Endodermal cell (in vitro differentiated cells): ENCODE measurements at regions not wholly inside any gene's neighbourhood (a gene's known extent, or its start where the extent isn't known, plus 50 kb on each side); places are given as distances from the start of the nearest gene placed in this dataset.
"Not testable (repeated sequence)": the region's sequence is repeated elsewhere in the genome, so short reads cannot be mapped to it uniquely, and the experiment has no call there.

Experiments used
- DNase-seq: peaks from one replicate; pipeline ENCODE4 v3.0.0-alpha.2; 2017
- H3K27ac ChIP-seq: 2 replicates; pipeline ENCODE4 v1.5.1; 2013; ENCODE audit warnings: mild to moderate bottlenecking, low read depth, low read length, moderate library complexity
- H3K27me3 ChIP-seq: 2 replicates; pipeline ENCODE4 v1.6.1; 2013; ENCODE audit warnings: mild to moderate bottlenecking, low read length, moderate library complexity; ENCODE audit not compliant: insufficient read depth, control insufficient read depth, poor library complexity, severe bottlenecking
- H3K36me3 ChIP-seq: 2 replicates; pipeline ENCODE4 v1.7.0; 2013; ENCODE audit warnings: mild to moderate bottlenecking, low read length, moderate library complexity; ENCODE audit not compliant: control insufficient read depth, insufficient read depth
- H3K4me1 ChIP-seq: one replicate; pipeline ENCODE4 v1.7.0; 2013; ENCODE audit warnings: low read length; ENCODE audit not compliant: control insufficient read depth, insufficient read depth
- H3K4me3 ChIP-seq: 2 replicates; pipeline ENCODE4 v1.5.1; 2013; ENCODE audit warnings: mild to moderate bottlenecking, low read length, moderate library complexity
- H3K9ac ChIP-seq: 2 replicates; pipeline ENCODE4 v1.6.1; 2013; ENCODE audit warnings: mild to moderate bottlenecking, low read length, moderate library complexity; ENCODE audit not compliant: poor library complexity, severe bottlenecking; ENCODE audit errors: extremely low read depth
- H3K9me3 ChIP-seq: 2 replicates; pipeline ENCODE4 v1.6.1; 2013; ENCODE audit warnings: mild to moderate bottlenecking, low read length, moderate library complexity; ENCODE audit not compliant: control insufficient read depth
- H3K27ac Mint-ChIP-seq: 2 replicates; pipeline ENCODE4 v1.8.0; 2020; ENCODE audit warnings: mixed read lengths
- H3K27me3 Mint-ChIP-seq: 2 replicates; pipeline ENCODE4 v1.8.0; 2021; ENCODE audit warnings: mild to moderate bottlenecking, mixed read lengths; ENCODE audit not compliant: insufficient read depth
- H3K36me3 Mint-ChIP-seq: 2 replicates; pipeline ENCODE4 v1.8.0; 2020; ENCODE audit warnings: low read depth, mixed read lengths
- H3K4me1 Mint-ChIP-seq: 2 replicates; pipeline ENCODE4 v1.8.0; 2020; ENCODE audit warnings: mixed read lengths
- H3K4me3 Mint-ChIP-seq: 2 replicates; pipeline ENCODE4 v1.8.0; 2020; ENCODE audit warnings: mild to moderate bottlenecking, moderate library complexity, mixed read lengths
- H3K9me3 Mint-ChIP-seq: 2 replicates; pipeline ENCODE4 v1.8.0; 2020; ENCODE audit warnings: mild to moderate bottlenecking, mixed read lengths
- CTCF ChIP-seq: fragments of 200-600 bp; sonication (generic); conservative IDR thresholded peaks from 2 replicates; pipeline ENCODE4 v1.5.0; 2021; ENCODE audit warnings: antibody characterized with exemption, mild to moderate bottlenecking
- WGBS, 2 experiments: methylation state at CpG; one replicate each; pipeline versions ENCODE4 v1.1.5 to v1.1.7; 2013; ENCODE audit warnings: missing lambda C conversion rate in 2 of 2, mixed read lengths in 1 of 2; ENCODE audit not compliant: insufficient coverage in 1 of 2, insufficient read length in 1 of 2; 5-methylcytosine and 5-hydroxymethylcytosine counted together

DNA sequence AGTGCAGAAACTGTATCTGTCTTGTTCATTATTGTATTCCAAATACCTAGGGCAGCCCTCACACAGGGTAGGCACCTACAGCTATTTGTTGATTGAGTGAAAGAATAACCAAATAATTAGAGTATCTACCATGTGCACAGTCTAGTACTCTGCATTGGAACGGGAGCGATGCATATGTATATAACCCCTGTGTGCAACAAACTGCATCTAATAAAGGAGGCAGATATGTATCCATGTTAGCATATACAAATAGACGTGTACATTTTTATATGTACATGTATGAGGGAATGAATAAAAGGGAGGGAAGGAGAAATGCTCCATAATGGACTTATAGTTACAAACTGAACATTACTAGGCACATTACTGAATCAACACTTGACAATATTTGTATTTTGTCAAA, 191.3 kb upstream of the PTPRZ1 start:
- H3K4me1 ChIP-seq, result no peaks in the 10 kb centered on the region
- H3K9me3 ChIP-seq, result no peaks in the 10 kb centered on the region
- no peak for DNase-seq
- no peak overlapping the region for H3K9ac ChIP-seq
- Mint-ChIP-seq H3K36me3 (no peaks in the 10 kb centered on the region), H3K27me3 (no peaks in the 10 kb centered on the region), H3K27ac (no peak overlapping the region), H3K9me3 (no peaks in the 10 kb centered on the region), H3K4me1 (peaks cover 5% of the 10 kb centered on the region), H3K4me3 (no peak overlapping the region)
- TF ChIP-seq CTCF, result no peak
- H3K27ac ChIP-seq, result no peak overlapping the region
- WGBS, 2 experiments, result 82% methylated on average over 3 of the region's 3 CpGs; no CpG with 5 or more reads in 1 of the 2 experiments
- H3K36me3 ChIP-seq, result no peaks in the 10 kb centered on the region
- H3K4me3 ChIP-seq, result no peak overlapping the region
- no peaks in the 10 kb centered on the region for H3K27me3 ChIP-seq

DNA sequence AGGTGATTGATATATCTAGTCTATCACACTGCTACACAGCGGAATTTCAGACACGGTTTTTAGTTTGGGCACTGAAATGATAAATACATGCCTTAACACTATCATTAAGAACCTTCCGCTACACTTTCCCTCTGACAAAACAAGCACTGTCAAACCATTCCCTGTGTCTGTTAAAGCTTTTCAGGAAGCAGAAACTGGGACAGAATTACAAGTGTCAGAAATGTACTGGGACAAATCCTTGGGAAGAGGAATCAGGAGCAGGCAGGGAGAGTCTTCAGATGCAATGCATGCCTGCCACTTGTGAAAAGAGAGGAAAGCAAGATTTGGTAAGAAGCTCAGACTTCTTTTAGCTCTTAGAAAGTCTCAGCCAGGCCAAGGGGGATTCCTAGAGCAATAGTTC, 196.8 kb upstream of the PTPRZ1 start:
- DNase-seq, result no peak
- no peaks in the 10 kb centered on the region for H3K36me3 ChIP-seq
- H3K4me3 Mint-ChIP-seq, result no peak overlapping the region
- no peaks in the 10 kb centered on the region for H3K9me3 ChIP-seq
- H3K27ac Mint-ChIP-seq, result no peak overlapping the region
- no peaks in the 10 kb centered on the region for H3K9me3 Mint-ChIP-seq
- H3K9ac ChIP-seq, result no peak overlapping the region
- H3K27ac ChIP-seq, result no peak overlapping the region
- no peaks in the 10 kb centered on the region for H3K36me3 Mint-ChIP-seq
- H3K4me1 Mint-ChIP-seq, result peaks cover 3% of the 10 kb centered on the region
- H3K4me1 ChIP-seq, result no peaks in the 10 kb centered on the region
- no peaks in the 10 kb centered on the region for H3K27me3 ChIP-seq
- no peak for TF ChIP-seq CTCF
- H3K27me3 Mint-ChIP-seq, result no peaks in the 10 kb centered on the region
- WGBS, 2 experiments, result 81 to 97% methylated on average over 2 to 3 of the region's 3 CpGs
- no peak overlapping the region for H3K4me3 ChIP-seq

- H3K27ac ChIP-seq, H3K27me3 ChIP-seq, H3K27me3 Mint-ChIP-seq, H3K4me3 Mint-ChIP-seq, H3K27ac Mint-ChIP-seq, H3K4me3 ChIP-seq, H3K36me3 ChIP-seq, H3K9me3 Mint-ChIP-seq, H3K36me3 Mint-ChIP-seq, H3K9me3 ChIP-seq, H3K4me1 Mint-ChIP-seq, DNase-seq, H3K9ac ChIP-seq, H3K4me1 ChIP-seq: not testable (repeated sequence)
- 87 to 93% methylated on average over 2 of the region's 2 CpGs for WGBS, 2 experiments
Observed at GRCh38 chr7:121674455-121674854, 198.5 kb upstream of the PTPRZ1 start.

- H3K27ac ChIP-seq, result no peak overlapping the region
- Mint-ChIP-seq H3K27me3 (no peaks in the 10 kb centered on the region), H3K4me1 (peaks cover 7% of the 10 kb centered on the region), H3K9me3 (peaks cover 13% of the 10 kb centered on the region), H3K4me3 (no peak overlapping the region), H3K27ac (no peak overlapping the region), H3K36me3 (no peaks in the 10 kb centered on the region)
- no peak overlapping the region for H3K4me3 ChIP-seq
- no peaks in the 10 kb centered on the region for H3K4me1 ChIP-seq
- no peaks in the 10 kb centered on the region for H3K9me3 ChIP-seq
- no peaks in the 10 kb centered on the region for H3K27me3 ChIP-seq
- no peaks in the 10 kb centered on the region for H3K36me3 ChIP-seq
- H3K9ac ChIP-seq, result no peak overlapping the region
- no peak for TF ChIP-seq CTCF
- no peak for DNase-seq
Observed at GRCh38 chr7:121669144-121669543, 203.8 kb upstream of the PTPRZ1 start.
